GM12874 (cell line): ENCODE measurements at regions not wholly inside any gene's neighbourhood (a gene's known extent, or its start where the extent isn't known, plus 50 kb on each side); places are given as distances from the start of the nearest gene placed in this dataset.
A peak's percentile ranks its signal among the peaks of the same experiment; 100 is the strongest.

ENCODE experiments used
- TF ChIP-seq, protein P1 (sequence below): IDR thresholded peaks from 2 replicates; pipeline ENCODE4 v1.5.1; 2011; ENCODE audit warnings: low read depth, mild to moderate bottlenecking, control low read depth, low read length, moderate library complexity; ENCODE audit not compliant: insufficient read depth

DNA sequence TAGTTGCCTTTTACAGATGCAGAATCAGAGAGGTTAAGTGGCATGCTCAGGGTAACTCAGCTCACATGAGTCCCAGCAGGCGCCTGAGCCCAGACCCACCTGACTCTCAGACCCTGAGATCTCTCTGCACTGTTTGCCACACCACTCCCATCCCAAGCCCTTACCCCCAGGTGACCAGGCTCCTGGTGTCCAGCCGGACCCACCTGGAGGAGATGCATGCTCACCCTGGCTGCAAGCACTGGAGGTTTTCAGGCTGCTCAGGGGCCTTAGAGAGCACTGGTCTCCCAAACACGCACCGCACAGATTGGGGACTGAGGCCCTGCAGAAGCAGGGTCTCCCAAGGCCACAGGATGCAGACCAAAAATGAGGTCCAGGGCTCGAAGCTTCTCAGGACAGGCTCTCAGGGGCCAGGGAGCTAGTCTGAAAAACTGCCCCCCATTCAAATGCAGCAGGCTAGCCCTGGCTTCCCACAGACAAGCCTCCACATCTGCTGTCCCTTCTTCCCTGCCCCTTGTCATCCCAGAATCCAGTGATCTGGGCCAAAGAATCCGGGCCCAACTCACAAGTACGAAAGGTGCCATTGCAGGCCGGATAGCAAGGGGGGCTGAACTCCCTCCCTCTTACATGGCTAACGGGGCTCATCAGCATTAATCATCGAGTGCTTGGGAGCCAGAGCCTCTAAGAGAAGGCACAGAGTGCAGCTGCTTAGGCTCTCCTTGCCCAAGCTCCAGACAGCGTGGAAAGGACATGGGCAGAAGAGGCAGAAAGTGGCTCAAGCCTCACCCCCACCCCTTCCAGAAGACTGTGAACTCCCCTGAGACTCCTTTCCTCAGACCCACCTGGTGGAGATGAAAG is 90.2 kb upstream of the PRR20G start:
- TF ChIP-seq, protein P1, sequence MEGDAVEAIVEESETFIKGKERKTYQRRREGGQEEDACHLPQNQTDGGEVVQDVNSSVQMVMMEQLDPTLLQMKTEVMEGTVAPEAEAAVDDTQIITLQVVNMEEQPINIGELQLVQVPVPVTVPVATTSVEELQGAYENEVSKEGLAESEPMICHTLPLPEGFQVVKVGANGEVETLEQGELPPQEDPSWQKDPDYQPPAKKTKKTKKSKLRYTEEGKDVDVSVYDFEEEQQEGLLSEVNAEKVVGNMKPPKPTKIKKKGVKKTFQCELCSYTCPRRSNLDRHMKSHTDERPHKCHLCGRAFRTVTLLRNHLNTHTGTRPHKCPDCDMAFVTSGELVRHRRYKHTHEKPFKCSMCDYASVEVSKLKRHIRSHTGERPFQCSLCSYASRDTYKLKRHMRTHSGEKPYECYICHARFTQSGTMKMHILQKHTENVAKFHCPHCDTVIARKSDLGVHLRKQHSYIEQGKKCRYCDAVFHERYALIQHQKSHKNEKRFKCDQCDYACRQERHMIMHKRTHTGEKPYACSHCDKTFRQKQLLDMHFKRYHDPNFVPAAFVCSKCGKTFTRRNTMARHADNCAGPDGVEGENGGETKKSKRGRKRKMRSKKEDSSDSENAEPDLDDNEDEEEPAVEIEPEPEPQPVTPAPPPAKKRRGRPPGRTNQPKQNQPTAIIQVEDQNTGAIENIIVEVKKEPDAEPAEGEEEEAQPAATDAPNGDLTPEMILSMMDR: no peak

DNA sequence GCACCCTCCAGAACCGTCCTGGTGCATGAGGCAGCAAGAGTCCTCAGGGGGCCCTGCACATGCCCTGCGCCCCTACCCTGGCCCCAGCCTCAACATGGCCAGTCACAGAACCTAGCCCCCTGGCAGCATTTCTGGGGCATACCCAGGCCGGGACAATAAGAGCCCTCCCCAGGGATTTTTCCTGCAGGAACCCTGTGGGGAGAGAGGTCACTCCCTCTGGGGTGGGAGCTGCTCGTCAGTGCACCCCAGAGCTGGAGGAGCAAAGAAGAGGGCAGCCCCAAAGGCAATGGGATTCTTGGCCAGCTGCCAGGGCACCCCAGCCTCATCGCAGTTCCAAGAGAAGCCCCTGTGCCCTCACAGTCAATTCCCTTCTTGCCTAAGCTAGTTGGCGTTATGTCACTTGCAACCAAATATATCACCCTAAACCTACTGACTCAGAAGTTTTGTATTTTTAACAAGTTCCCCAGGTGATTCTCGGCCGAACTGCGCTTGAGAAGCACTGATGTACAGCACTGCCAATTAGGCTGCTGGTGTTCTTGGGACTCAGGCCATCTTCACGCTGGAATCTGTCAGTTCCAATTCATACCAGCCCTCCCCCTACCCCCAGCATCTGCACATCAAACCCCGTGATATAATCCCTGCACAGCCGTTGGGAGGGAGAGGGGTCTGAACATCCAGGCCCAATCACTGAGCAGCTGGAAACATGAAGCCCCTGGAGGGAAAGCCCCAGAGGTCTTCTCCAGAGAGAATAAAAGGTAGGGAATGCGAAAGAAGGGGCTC is 87.5 kb upstream of the PRR20G start:
- TF ChIP-seq, protein P1: no peak

DNA sequence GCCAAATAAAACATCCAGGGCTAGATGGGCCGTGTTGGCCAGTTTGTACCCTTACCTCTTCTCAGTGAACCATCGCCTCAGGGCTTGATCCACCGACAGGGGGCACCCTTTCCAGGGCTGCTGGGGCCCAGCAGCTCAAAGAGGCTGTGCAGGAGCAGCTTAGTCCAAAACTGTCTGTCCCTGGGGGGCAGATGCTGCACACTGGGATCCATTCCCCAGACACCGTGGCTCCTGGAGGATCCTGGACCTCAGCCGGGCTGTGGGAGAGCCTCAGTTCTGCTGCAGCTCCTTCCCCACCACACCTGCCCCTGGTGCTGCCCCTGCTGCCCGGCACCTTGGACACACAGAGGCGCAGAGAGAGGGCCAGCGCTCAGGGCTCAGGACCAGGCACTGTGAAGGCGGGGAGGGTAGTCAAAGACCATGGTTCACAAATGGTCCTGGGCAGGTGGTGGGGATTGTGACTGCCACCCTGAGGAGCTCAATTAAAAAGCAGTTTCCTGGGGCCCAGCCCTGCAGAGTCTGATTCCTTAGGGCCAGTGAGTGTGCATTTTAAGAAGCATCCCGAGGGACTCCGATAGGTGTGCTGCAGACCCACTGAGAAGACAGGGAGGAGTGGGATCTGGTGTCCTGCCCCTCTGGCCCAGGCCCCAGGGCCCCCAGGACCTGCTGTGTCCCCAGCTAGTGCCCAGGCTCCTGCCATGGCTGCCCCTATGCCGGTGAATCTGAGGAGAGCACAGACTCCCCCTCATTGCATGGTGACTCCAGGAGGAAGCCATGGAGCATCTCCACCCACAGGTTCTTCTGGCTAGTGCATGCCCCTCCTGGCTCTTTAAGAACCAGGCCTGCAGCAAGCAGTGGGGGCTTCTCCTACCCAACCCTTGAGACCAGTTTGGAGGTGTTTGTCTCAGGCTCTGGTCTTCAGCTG is 86.5 kb upstream of the PRR20G start:
- TF ChIP-seq, protein P1: peak; percentile 57

DNA sequence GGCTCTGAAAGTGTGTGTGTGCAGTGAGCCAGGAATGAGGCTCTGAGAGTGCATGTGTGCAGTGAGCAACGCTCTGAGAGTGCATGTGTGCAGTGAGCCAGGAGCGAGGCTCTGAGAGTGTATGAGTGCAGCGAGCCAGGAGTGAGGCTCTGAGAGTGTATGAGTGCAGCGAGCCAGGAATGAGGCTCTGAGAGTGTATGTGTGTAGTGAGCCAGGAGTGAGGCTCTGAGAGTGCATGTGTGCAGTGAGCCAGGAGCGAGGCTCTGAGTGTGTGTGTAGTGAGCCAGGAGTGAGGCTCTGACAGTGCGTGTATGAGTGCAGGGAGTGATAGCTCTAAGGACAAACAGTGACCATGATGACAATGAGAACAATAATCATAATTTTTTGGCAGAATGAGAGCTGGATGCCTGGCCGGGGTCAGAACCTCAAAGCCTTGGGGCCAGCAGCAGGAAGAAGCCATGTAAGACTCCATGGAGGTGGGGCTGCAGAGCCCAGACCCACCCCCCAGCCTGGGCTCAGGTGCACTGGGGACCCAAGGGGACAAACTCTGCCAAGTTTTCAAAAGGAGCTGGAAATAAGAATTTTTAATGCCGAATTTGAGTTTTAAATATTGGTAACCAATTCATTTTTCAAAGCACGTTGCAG is 85.7 kb upstream of the PRR20G start:
- TF ChIP-seq, protein P1: no peak

DNA sequence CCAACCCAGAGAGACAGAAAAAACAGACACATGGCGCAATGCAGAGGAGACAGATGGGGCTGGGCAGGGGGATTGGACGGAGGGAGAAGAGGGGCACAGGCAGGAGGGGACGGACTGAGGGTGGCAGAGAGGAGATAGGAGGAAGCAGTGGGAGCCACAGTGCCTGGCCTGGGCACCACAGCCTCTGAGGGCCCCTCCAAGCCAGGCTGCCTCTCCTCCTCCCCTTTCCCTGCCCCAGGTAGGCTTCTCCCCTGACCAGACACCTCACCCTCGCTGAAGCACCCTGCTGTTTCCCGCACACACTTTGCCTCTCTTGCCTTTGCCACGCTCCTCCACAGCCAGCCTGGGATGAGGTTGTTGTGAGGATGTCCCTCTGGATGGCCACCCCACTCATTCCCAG is 84.0 kb upstream of the PRR20G start:
- TF ChIP-seq, protein P1: no peak

DNA sequence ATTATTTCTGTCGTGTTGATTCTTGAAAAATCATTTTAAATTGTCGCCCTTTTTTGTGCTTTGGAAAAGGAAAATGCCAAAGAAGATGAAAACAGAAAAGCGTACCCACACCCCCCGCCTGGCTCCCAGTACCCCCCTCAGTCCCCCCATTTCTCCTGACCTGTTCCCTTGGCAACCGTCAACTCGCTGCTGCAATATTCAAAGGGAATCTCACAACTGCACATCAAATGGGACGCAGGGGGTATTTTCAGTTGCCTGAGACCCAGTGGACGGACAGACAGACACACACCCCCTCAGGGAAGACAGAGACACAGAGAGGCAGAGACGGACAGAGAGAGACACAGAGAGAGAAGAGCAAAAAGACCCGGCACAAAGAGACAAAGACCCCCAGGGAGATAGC is 83.5 kb upstream of the PRR20G start:
- TF ChIP-seq, protein P1: no peak

DNA sequence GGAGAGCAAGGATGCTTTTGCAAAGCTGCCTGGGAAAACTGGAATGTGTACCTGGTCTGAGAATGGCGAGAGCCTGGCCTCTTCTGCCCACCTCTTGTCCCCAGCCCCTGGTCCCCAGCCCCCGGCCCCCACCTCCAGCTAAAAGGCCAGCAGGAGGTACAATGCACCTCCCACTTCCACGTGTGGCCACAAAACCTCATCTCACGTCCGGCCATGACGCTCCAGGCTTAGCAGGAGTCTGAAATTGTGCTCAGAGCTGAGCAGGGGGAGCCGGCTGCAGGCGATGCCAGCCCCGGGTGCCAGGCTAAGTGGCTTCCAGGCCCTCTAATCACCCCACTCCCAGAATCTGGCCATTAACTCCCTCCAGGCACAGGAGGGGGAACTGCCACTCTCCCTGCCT is 83.1 kb upstream of the PRR20G start:
- TF ChIP-seq, protein P1: no peak
